NT2/D1 (cell line): ENCODE measurements at regions not wholly inside any gene's neighbourhood (a gene's known extent, or its start where the extent isn't known, plus 50 kb on each side); places are given as distances from the start of the nearest gene placed in this dataset.

Experiments used
- SUZ12 ChIP-seq: IDR thresholded peaks from 2 replicates; pipeline ENCODE4 v1.6.1; 2011; ENCODE audit not compliant: insufficient read length, insufficient read depth; ENCODE audit errors: extremely low read depth
- ZNF274 ChIP-seq: IDR thresholded peaks from 2 replicates; pipeline ENCODE4 v1.6.1; 2011; ENCODE audit warnings: mild to moderate bottlenecking, low read depth, low read length

GRCh38 chr10:90327611-90328010, 530.2 kb downstream of the HTR7 start:
- no peak for TF ChIP-seq SUZ12
- no peak for TF ChIP-seq ZNF274
